NT2/D1 (cell line): ENCODE measurements at regions not wholly inside any gene's neighbourhood (a gene's known extent, or its start where the extent isn't known, plus 50 kb on each side); places are given as distances from the start of the nearest gene placed in this dataset.

Experiments used
- SUZ12 ChIP-seq: IDR thresholded peaks from 2 replicates; pipeline ENCODE4 v1.6.1; 2011; ENCODE audit not compliant: insufficient read length, insufficient read depth; ENCODE audit errors: extremely low read depth
- YY1 ChIP-seq: IDR thresholded peaks from 2 replicates; pipeline ENCODE4 v1.6.1; 2011; ENCODE audit not compliant: insufficient read length, insufficient read depth

DNA sequence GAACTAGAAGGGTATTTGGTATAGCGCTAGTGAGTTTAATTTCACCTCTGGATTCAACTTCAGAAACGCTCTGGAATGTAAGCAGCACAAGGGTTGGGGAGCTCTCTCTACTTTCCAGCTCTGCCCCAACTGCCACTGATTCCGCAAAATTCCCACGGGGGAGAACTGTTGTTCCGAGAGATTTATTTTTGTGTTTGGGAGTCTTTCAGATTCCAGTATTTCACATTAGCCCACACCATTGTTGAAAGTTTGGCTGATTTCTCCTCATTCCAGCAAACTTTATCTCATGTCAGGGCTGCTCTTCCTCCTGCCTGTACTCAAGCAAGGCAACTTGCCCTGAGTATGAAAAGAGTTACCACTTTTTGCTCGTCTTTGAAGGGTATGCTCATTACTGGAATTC, 198.5 kb upstream of the EGFLAM start:
- TF ChIP-seq SUZ12 (no peak), YY1 (no peak)
